ENCODE measurements at regions not wholly inside any gene's neighbourhood (a gene's known extent, or its start where the extent isn't known, plus 50 kb on each side); places are given as distances from the start of the nearest gene placed in this dataset.

DNA sequence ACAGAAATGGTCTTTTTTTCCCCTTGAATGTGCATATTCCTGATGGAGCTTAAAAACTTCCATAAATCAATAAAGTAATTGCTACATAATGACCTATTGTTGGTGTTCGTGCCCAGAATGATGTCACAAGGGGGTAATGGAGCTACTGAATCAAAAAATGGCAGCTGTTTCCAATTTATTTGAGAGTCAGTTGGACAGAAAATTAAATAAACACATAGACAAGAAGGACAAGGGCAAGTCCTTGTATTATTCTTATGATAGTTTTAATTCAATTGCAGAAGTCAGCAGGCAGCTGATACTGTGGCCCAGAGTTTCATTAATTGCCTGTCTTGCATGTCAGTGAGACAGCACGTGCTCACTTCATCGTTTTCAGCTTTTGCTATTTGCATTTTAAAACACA is 473.5 kb downstream of the ETNK1 start:
- no peak overlapping the region for H2BK15ac ChIP-seq (ENCODE audit: low read depth, low read length)
- no peak for DNase-seq
- H4K8ac ChIP-seq (replicated peaks; ENCODE audit: insufficient read length, low read depth, low read length), result no peak overlapping the region
- no peak overlapping the region for H4K5ac ChIP-seq (ENCODE audit: insufficient read length, low read depth, low read length)
- H4K91ac ChIP-seq (ENCODE audit: insufficient read length, low read depth, low read length), result no peak overlapping the region
- H2BK12ac ChIP-seq (ENCODE audit: insufficient read length, low read depth, low read length), result no peak overlapping the region
- no peaks in the 10 kb centered on the region for H3K27me3 ChIP-seq (ENCODE audit: insufficient read depth, low read length)
- H3K27ac Mint-ChIP-seq, result no peak overlapping the region
- H3K23ac ChIP-seq (ENCODE audit: insufficient read length, low read depth, low read length), result no peak overlapping the region
- no peak overlapping the region for H3K4me2 ChIP-seq (ENCODE audit: insufficient read depth, insufficient read length, low read length)
- no peak overlapping the region for H2BK5ac ChIP-seq (ENCODE audit: insufficient read length, low read length)
- H2AFZ ChIP-seq (ENCODE audit: low read length), result no peak overlapping the region
- no peaks in the 10 kb centered on the region for H3K79me2 ChIP-seq (ENCODE audit: insufficient read depth, low read length)
- no peak overlapping the region for H2BK120ac ChIP-seq (ENCODE audit: low read depth, low read length, poor library complexity, severe bottlenecking)
- H3K36me3 Mint-ChIP-seq (ENCODE audit: insufficient read depth in 1 of 3, low read depth in 3 of 3), result no peaks in the 10 kb centered on the region
- H3K27me3 Mint-ChIP-seq (ENCODE audit: low read depth), result no peaks in the 10 kb centered on the region
- no CpG with 5 or more reads among the region's 3 CpGs for WGBS (ENCODE audit: extremely low coverage, insufficient read length, low lambda C conversion rate)
- no peaks in the 10 kb centered on the region for H3K9me3 ChIP-seq (ENCODE audit: control insufficient read depth, low read depth, low read length)
- H3K9me3 Mint-ChIP-seq, result no peaks in the 10 kb centered on the region
- no peak overlapping the region for H3T11ph ChIP-seq (ENCODE audit: low read length)
- H3K4me1 Mint-ChIP-seq, result peaks cover 32 to 34% of the 10 kb centered on the region in 2 experiments
- no peak overlapping the region for H3K56ac ChIP-seq (ENCODE audit: insufficient read length, low read depth, low read length)
- H2BK20ac ChIP-seq (ENCODE audit: low read depth, low read length, poor library complexity, severe bottlenecking), result no peak overlapping the region
- H3K9ac ChIP-seq (ENCODE audit: extremely low read depth, insufficient read length, low read length), result no peak overlapping the region
- TF ChIP-seq, protein P1, sequence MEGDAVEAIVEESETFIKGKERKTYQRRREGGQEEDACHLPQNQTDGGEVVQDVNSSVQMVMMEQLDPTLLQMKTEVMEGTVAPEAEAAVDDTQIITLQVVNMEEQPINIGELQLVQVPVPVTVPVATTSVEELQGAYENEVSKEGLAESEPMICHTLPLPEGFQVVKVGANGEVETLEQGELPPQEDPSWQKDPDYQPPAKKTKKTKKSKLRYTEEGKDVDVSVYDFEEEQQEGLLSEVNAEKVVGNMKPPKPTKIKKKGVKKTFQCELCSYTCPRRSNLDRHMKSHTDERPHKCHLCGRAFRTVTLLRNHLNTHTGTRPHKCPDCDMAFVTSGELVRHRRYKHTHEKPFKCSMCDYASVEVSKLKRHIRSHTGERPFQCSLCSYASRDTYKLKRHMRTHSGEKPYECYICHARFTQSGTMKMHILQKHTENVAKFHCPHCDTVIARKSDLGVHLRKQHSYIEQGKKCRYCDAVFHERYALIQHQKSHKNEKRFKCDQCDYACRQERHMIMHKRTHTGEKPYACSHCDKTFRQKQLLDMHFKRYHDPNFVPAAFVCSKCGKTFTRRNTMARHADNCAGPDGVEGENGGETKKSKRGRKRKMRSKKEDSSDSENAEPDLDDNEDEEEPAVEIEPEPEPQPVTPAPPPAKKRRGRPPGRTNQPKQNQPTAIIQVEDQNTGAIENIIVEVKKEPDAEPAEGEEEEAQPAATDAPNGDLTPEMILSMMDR (conservative IDR thresholded peaks at IDR 0.05), result no peak
- H3K18ac ChIP-seq (ENCODE audit: insufficient read length, low read depth, low read length), result no peak overlapping the region
- no peak overlapping the region for H3K14ac ChIP-seq (ENCODE audit: insufficient read depth, low read length)
- H3K23me2 ChIP-seq (ENCODE audit: insufficient read length, low read depth, low read length, poor library complexity, severe bottlenecking), result no peaks in the 10 kb centered on the region
- H4K20me1 ChIP-seq (ENCODE audit: control insufficient read depth, insufficient read depth, insufficient read length), result no peaks in the 10 kb centered on the region
- no peaks in the 10 kb centered on the region for H3K79me1 ChIP-seq (ENCODE audit: insufficient read depth, low read depth, low read length, poor library complexity, severe bottlenecking)
- H3K4me1 ChIP-seq (ENCODE audit: insufficient read depth, low read length), result peaks cover 13% of the 10 kb centered on the region; the same call in 1 of the 2 replicates
- H3K4me3 Mint-ChIP-seq, result no peak overlapping the region
- no peak overlapping the region for H3K27ac ChIP-seq (ENCODE audit: insufficient read length, low read depth, low read length)
- H3K4ac ChIP-seq (ENCODE audit: low read depth, low read length), result no peak overlapping the region
- no peak overlapping the region for H2AK5ac ChIP-seq (ENCODE audit: insufficient read length, low read length)
